ENCODE measurements at regions not wholly inside any gene's neighbourhood (a gene's known extent, or its start where the extent isn't known, plus 50 kb on each side); places are given as distances from the start of the nearest gene placed in this dataset.

DNA sequence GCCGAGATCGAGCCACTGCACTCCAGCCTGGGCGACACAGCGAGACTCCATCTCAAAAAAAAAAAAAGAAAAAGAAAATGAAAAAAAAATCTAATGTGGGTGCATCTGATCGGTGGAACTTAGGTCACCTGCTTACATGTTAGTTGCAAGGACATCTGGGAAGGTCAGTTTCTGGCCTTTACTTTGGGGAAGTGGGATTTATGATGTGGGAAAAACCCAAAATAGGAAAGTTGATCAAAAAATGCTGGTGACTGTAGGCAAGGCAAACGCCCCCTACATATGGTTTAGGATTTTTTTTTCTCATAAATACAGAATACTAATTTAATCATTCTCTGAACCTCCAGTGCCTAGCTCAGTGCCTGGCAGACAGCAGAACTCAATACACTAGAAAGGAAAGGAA lies 69.2 kb upstream of the PIM1 start:
- H3K4me3 ChIP-seq (ENCODE audit: low read depth, low read length): no peak overlapping the region
- DNase-seq (ENCODE audit: low read depth): no peak
- no peak for TF ChIP-seq CTCF (IDR thresholded peaks at IDR 0.05; ENCODE audit: insufficient read depth, low read length)

DNA sequence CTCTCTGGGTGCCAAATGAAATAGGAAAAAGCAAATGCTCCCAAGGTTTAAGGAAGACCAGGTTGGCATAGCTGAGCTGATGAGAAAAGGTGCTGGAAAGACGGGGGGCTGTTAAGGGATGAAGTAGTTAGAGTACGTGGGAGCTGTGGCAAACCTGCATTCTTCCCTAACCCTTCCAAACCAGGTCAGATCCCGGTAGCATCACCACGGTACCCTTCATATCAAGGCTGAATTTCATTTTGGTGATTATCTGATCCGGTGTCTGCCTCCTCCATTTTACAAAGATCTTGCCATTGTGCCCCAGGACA lies 68.0 kb upstream of the PIM1 start:
- TF ChIP-seq CTCF (IDR thresholded peaks at IDR 0.05; ENCODE audit: insufficient read depth, low read length): no peak
- H3K4me3 ChIP-seq (ENCODE audit: low read depth, low read length): peak overlapping the region; percentile 57
- no peak for DNase-seq (ENCODE audit: low read depth)

- TF ChIP-seq CTCF (IDR thresholded peaks at IDR 0.05; ENCODE audit: insufficient read depth, low read length): no peak
- H3K4me3 ChIP-seq (ENCODE audit: low read depth, low read length): peak overlapping the region; percentile 57
- peak; percentile 85 for DNase-seq (ENCODE audit: low read depth)
Measured at GRCh38 chr6:37102299-37103168, 67.4 kb upstream of the PIM1 start.

DNA sequence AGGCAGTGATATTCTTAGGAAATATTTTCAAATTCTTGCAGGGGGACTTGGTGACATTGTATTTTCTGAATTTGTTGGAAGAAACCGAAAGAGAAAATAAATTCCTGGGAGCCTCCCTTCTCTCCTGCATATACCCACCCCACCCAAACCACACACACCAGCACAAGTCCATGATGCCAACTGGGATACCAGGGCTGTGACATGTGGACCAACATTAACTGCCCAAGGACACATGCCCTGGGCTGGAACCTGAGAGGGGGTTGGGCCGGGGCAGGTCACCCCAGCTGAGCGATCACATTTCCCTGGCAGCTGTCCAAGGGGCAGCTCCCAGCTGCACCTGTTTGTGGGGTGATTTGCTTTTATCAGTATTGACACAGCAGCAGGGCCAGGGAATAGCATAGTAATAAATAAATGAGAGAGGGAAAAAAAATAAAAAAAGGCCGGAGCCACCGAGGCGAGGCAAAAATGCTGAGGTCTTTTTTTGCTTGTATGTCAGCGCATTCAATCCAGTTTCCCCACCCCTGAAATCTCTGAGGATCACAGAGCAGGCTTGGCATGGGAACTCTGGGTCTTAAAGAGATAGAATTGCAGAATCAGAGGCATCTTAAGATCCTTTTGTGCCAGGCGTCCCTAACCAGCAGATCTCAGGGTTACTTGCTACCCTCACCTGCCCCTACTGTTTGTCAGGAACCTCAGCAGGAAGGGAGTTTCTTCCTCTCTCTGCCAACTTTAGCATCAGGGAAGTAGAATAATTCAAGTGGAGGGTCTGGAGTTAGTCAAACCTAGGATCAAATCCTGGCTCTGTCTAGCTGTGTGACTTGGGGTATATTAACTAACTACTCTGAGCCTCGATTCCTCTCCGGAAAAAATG lies 66.5 kb upstream of the PIM1 start:
- DNase-seq (ENCODE audit: low read depth): peak; percentile 50
- H3K4me3 ChIP-seq (ENCODE audit: low read depth, low read length): peak overlapping the region; percentile 39
- no peak for TF ChIP-seq CTCF (IDR thresholded peaks at IDR 0.05; ENCODE audit: insufficient read depth, low read length)

DNA sequence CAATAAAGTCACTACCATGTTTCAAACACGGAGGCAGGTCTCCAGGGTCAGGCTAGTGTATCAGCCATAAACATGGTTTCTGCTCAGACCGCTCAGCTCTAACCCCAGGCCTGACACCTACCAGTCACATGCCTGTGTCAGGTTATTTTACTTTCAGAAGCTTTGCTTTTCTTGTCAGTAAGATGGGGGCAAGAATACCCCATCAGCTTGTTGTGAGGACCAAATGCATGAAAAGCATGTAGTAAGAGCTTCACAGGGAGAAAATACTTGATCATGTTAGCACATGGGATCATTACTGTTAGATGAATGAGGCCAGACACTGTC lies 65.2 kb upstream of the PIM1 start:
- no peak for TF ChIP-seq CTCF (IDR thresholded peaks at IDR 0.05; ENCODE audit: insufficient read depth, low read length)
- no peak for DNase-seq (ENCODE audit: low read depth)
- H3K4me3 ChIP-seq (ENCODE audit: low read depth, low read length): no peak overlapping the region

GRCh38 chr6:37105148-37106050 lies 64.6 kb upstream of the PIM1 start:
- DNase-seq (ENCODE audit: low read depth): no peak
- TF ChIP-seq CTCF (IDR thresholded peaks at IDR 0.05; ENCODE audit: insufficient read depth, low read length): no peak
- no peak overlapping the region for H3K4me3 ChIP-seq (ENCODE audit: low read depth, low read length)

Data from fibroblast of the aortic adventitia (primary cell).